ENCODE measurements at regions not wholly inside any gene's neighbourhood (a gene's known extent, or its start where the extent isn't known, plus 50 kb on each side); places are given as distances from the start of the nearest gene placed in this dataset.

DNA sequence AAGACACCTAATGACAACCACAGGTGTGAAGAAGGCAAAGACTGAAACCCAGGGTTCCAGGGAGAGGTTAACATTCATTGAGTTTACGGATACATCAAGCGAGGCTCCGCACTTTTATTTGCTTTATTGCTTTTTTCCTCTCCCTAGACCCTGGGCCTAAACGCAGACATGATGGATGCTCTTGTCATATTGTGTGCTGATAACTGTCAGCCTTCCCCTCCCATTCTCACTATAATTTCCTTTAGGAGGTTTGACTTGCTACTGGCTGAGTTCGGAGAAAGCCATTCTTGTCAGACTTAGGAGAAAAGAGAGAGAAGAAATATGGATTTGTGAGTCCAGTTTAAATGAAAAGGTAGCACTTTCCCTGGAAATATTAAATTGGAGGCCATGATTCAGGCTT, 471.6 kb downstream of the DNAH5 start:
- no peak overlapping the region for H3K4me3 ChIP-seq
- no peaks in the 10 kb centered on the region for H3K36me3 ChIP-seq
- DNase-seq (ENCODE audit: low spot score) = no peak
- no peaks in the 10 kb centered on the region for H3K27me3 ChIP-seq (replicated peaks; ENCODE audit: insufficient read depth)
- TF ChIP-seq, protein P1, sequence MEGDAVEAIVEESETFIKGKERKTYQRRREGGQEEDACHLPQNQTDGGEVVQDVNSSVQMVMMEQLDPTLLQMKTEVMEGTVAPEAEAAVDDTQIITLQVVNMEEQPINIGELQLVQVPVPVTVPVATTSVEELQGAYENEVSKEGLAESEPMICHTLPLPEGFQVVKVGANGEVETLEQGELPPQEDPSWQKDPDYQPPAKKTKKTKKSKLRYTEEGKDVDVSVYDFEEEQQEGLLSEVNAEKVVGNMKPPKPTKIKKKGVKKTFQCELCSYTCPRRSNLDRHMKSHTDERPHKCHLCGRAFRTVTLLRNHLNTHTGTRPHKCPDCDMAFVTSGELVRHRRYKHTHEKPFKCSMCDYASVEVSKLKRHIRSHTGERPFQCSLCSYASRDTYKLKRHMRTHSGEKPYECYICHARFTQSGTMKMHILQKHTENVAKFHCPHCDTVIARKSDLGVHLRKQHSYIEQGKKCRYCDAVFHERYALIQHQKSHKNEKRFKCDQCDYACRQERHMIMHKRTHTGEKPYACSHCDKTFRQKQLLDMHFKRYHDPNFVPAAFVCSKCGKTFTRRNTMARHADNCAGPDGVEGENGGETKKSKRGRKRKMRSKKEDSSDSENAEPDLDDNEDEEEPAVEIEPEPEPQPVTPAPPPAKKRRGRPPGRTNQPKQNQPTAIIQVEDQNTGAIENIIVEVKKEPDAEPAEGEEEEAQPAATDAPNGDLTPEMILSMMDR (IDR thresholded peaks at IDR 0.05) = no peak
- H3K27ac ChIP-seq = no peak overlapping the region
- no peaks in the 10 kb centered on the region for H3K9me3 ChIP-seq
- no peak for ATAC-seq (ENCODE audit: insufficient number of reproducible peaks, low FRiP score, low read depth)
- no peaks in the 10 kb centered on the region for H3K4me1 ChIP-seq (ENCODE audit: control insufficient read depth in 1 of 2, low read depth in 2 of 2)

DNA sequence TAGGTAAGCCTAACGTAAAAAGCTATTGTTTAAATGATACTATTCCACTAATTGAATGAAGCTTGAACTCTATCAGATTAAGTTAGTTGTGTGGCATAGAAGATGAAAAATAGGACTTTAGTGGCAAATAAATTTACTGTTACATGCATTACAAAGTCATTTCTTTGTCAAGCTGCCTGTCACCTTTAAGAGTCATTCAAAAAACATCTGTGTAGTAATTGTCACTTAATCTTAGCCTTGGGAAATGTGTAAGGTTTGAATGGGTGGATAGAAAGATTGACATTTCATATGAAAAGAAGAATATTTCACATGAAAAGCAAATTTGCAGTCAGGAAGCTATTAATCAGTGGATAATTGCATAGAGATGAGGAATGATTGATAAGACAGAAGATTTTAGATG, 473.5 kb downstream of the DNAH5 start:
- Histone ChIP-seq H3K4me3 (no peak overlapping the region), H3K36me3 (no peaks in the 10 kb centered on the region), H3K27ac (no peak overlapping the region), H3K27me3 (replicated peaks; ENCODE audit: insufficient read depth) (no peaks in the 10 kb centered on the region), H3K9me3 (no peaks in the 10 kb centered on the region), H3K4me1 (ENCODE audit: control insufficient read depth in 1 of 2, low read depth in 2 of 2) (no peaks in the 10 kb centered on the region)
- no peak for ATAC-seq (ENCODE audit: insufficient number of reproducible peaks, low FRiP score, low read depth)
- TF ChIP-seq, protein P1 (IDR thresholded peaks at IDR 0.05) = no peak
- no peak for DNase-seq (ENCODE audit: low spot score)

DNA sequence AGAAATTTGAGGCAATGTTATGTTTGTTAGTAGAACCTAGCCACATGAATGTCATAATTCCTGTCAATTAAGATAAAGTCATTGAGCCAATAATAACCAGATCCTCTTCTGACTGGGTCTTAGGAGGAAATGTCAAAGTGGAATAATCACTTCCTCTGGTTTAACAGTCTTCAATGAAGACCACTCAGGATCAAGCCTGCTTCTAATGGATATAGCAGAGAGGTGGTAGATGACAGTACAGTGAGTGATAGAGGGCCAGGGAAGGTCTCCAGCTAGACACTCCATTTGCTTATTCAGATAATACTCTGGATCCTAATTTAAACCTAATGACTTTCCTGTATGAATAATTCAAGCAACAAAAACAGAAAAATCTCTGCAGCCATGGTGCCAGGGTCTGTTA, 474.2 kb downstream of the DNAH5 start:
- H3K4me3 ChIP-seq = no peak overlapping the region
- TF ChIP-seq, protein P1 (IDR thresholded peaks at IDR 0.05) = no peak
- DNase-seq (ENCODE audit: low spot score) = no peak
- ATAC-seq (ENCODE audit: insufficient number of reproducible peaks, low FRiP score, low read depth) = no peak
- no peaks in the 10 kb centered on the region for H3K27me3 ChIP-seq (replicated peaks; ENCODE audit: insufficient read depth)
- H3K9me3 ChIP-seq = no peaks in the 10 kb centered on the region
- no peak overlapping the region for H3K27ac ChIP-seq
- no peaks in the 10 kb centered on the region for H3K36me3 ChIP-seq
- no peaks in the 10 kb centered on the region for H3K4me1 ChIP-seq (ENCODE audit: control insufficient read depth in 1 of 2, low read depth in 2 of 2)

DNA sequence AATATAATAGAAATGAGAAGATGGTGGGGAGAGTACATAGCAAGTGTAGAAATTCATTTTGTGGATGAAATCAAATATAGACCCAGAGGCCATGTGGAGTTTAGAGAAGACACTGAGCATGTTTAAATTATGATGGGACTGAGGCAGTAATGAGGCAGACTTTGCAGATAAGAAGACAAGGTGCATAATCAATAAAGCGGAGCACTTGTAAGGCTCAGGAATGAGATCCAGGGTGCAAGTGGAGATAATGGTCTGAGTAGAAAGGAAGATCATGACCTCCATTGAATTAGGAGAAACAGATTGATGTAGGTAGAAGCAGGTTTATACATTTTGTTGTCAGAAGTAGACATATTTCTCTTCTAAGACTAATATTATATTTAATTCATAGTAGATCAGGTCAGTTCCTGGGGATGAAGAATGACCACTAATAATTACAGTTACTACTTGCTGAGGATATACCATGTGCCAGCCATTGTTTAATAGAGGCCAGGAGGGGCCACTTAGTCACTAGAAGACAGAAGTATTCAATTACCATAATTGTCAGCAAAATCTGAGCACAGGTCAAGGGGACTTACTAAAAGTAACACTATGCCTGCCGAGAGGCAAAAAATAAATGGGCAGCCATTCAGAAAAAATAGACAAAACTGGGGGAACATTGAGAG, 479.8 kb downstream of the DNAH5 start:
- no peak for ATAC-seq (ENCODE audit: insufficient number of reproducible peaks, low FRiP score, low read depth)
- Histone ChIP-seq H3K9me3 (no peaks in the 10 kb centered on the region), H3K36me3 (no peaks in the 10 kb centered on the region), H3K4me1 (ENCODE audit: control insufficient read depth in 1 of 2, low read depth in 2 of 2) (no peaks in the 10 kb centered on the region), H3K4me3 (no peak overlapping the region), H3K27ac (no peak overlapping the region), H3K27me3 (replicated peaks; ENCODE audit: insufficient read depth) (no peaks in the 10 kb centered on the region)
- TF ChIP-seq, protein P1 (IDR thresholded peaks at IDR 0.05) = no peak
- DNase-seq (ENCODE audit: low spot score) = no peak

DNA sequence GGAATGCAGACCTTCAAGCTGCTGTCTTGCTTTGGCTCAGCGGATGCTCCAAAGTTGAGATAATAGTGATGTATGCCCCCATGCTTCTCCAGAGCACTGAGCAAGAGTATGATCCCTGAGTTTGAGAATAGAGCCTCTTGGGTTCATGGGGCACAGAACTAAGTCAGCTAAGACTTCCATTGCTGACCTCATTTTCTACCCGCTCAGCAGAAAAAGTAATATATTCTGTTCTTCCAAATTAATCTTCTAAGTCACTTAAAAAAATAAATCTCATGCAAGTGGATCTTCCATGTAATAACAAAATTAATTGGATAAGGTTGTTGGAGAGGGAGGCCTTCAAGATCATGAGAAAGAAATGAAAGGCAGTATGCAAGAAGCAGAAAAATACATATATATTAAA, 483.9 kb downstream of the DNAH5 start:
- Histone ChIP-seq H3K4me1 (ENCODE audit: control insufficient read depth in 1 of 2, low read depth in 2 of 2) (no peaks in the 10 kb centered on the region), H3K9me3 (no peaks in the 10 kb centered on the region), H3K27me3 (replicated peaks; ENCODE audit: insufficient read depth) (no peaks in the 10 kb centered on the region), H3K4me3 (no peak overlapping the region), H3K27ac (no peak overlapping the region), H3K36me3 (no peaks in the 10 kb centered on the region)
- TF ChIP-seq, protein P1 (IDR thresholded peaks at IDR 0.05) = no peak
- DNase-seq (ENCODE audit: low spot score) (no peak), ATAC-seq (ENCODE audit: insufficient number of reproducible peaks, low FRiP score, low read depth) (no peak)

Measured in thoracic aorta (tissue), 2 donors.